ENCODE measurements at regions not wholly inside any gene's neighbourhood (a gene's known extent, or its start where the extent isn't known, plus 50 kb on each side); places are given as distances from the start of the nearest gene placed in this dataset.

GRCh38 chr1:63010913-63011660 is 227.2 kb downstream of the ATG4C start:
- H3K4me3 ChIP-seq: no peak overlapping the region
- no peak overlapping the region for H3K27ac ChIP-seq
- H3K4me2 ChIP-seq: no peak overlapping the region
- WGBS (ENCODE audit: low lambda C conversion rate, missing lambda C conversion rate): 77% methylated on average over 8 of the region's 8 CpGs
- no peaks in the 10 kb centered on the region for H3K4me1 ChIP-seq (ENCODE audit: insufficient read depth)
- H3K9me2 ChIP-seq (replicated peaks; ENCODE audit: insufficient read depth): no peaks in the 10 kb centered on the region
- no peaks in the 10 kb centered on the region for H3K36me3 ChIP-seq (replicated peaks; ENCODE audit: insufficient read depth, low read depth)
- no peak for DNase-seq (ENCODE audit: low spot score)
- H3K79me2 ChIP-seq: no peaks in the 10 kb centered on the region
- TF ChIP-seq EZH2 (IDR thresholded peaks at IDR 0.05; ENCODE audit: borderline replicate concordance): no peak
- TF ChIP-seq EZH2phosphoT487 (IDR thresholded peaks at IDR 0.05; ENCODE audit: low read depth, severe bottlenecking, unreplicated experiment): no peak
- TF ChIP-seq CTCF (IDR thresholded peaks at IDR 0.05; ENCODE audit: poor library complexity): no peak
- no peaks in the 10 kb centered on the region for H3K27me3 ChIP-seq
- H4K20me1 ChIP-seq (ENCODE audit: insufficient read depth, poor library complexity, severe bottlenecking): no peaks in the 10 kb centered on the region
- H3K9me3 ChIP-seq (ENCODE audit: low read depth): no peaks in the 10 kb centered on the region
- H2AFZ ChIP-seq: no peak overlapping the region

GRCh38 chr1:63012339-63012738 is 228.4 kb downstream of the ATG4C start:
- H3K27me3 ChIP-seq: no peaks in the 10 kb centered on the region
- H3K4me1 ChIP-seq (ENCODE audit: insufficient read depth): no peaks in the 10 kb centered on the region
- H3K9me3 ChIP-seq (ENCODE audit: low read depth): no peaks in the 10 kb centered on the region
- no peak overlapping the region for H3K4me3 ChIP-seq
- 76% methylated on average over 6 of the region's 6 CpGs for WGBS (ENCODE audit: low lambda C conversion rate, missing lambda C conversion rate)
- H4K20me1 ChIP-seq (ENCODE audit: insufficient read depth, poor library complexity, severe bottlenecking): no peaks in the 10 kb centered on the region
- H3K9me2 ChIP-seq (replicated peaks; ENCODE audit: insufficient read depth): no peaks in the 10 kb centered on the region
- H3K79me2 ChIP-seq: no peaks in the 10 kb centered on the region
- no peaks in the 10 kb centered on the region for H3K36me3 ChIP-seq (replicated peaks; ENCODE audit: insufficient read depth, low read depth)
- H3K27ac ChIP-seq: no peak overlapping the region
- no peak for DNase-seq (ENCODE audit: low spot score)
- no peak overlapping the region for H3K4me2 ChIP-seq
- no peak overlapping the region for H2AFZ ChIP-seq
- TF ChIP-seq EZH2 (IDR thresholded peaks at IDR 0.05; ENCODE audit: borderline replicate concordance): no peak

- no peaks in the 10 kb centered on the region for H3K27me3 ChIP-seq
- no peak overlapping the region for H3K4me3 ChIP-seq
- no peak overlapping the region for H3K27ac ChIP-seq
- no peaks in the 10 kb centered on the region for H4K20me1 ChIP-seq (ENCODE audit: insufficient read depth, poor library complexity, severe bottlenecking)
- TF ChIP-seq EZH2 (IDR thresholded peaks at IDR 0.05; ENCODE audit: borderline replicate concordance) (no peak), EZH2phosphoT487 (IDR thresholded peaks at IDR 0.05; ENCODE audit: low read depth, severe bottlenecking, unreplicated experiment) (no peak), CTCF (IDR thresholded peaks at IDR 0.05; ENCODE audit: poor library complexity) (no peak)
- H3K9me2 ChIP-seq (replicated peaks; ENCODE audit: insufficient read depth): no peaks in the 10 kb centered on the region
- WGBS (ENCODE audit: low lambda C conversion rate, missing lambda C conversion rate): 81% methylated on average over 2 of the region's 2 CpGs
- DNase-seq (ENCODE audit: low spot score): no peak
- H3K36me3 ChIP-seq (replicated peaks; ENCODE audit: insufficient read depth, low read depth): no peaks in the 10 kb centered on the region
- H2AFZ ChIP-seq: no peak overlapping the region
- no peaks in the 10 kb centered on the region for H3K4me1 ChIP-seq (ENCODE audit: insufficient read depth)
- H3K4me2 ChIP-seq: no peak overlapping the region
- no peaks in the 10 kb centered on the region for H3K9me3 ChIP-seq (ENCODE audit: low read depth)
- no peaks in the 10 kb centered on the region for H3K79me2 ChIP-seq
Measured at GRCh38 chr1:63014267-63014666, 230.3 kb downstream of the ATG4C start.

- Histone ChIP-seq H3K9me2 (replicated peaks; ENCODE audit: insufficient read depth) (no peaks in the 10 kb centered on the region), H3K79me2 (no peaks in the 10 kb centered on the region), H3K4me1 (ENCODE audit: insufficient read depth) (no peaks in the 10 kb centered on the region), H3K27ac (no peak overlapping the region), H3K4me2 (no peak overlapping the region), H3K36me3 (replicated peaks; ENCODE audit: insufficient read depth, low read depth) (no peaks in the 10 kb centered on the region), H2AFZ (no peak overlapping the region), H3K4me3 (no peak overlapping the region), H3K9me3 (ENCODE audit: low read depth) (no peaks in the 10 kb centered on the region), H3K27me3 (no peaks in the 10 kb centered on the region), H4K20me1 (ENCODE audit: insufficient read depth, poor library complexity, severe bottlenecking) (no peaks in the 10 kb centered on the region)
- DNase-seq (ENCODE audit: low spot score): no peak
- no peak for TF ChIP-seq CTCF (IDR thresholded peaks at IDR 0.05; ENCODE audit: poor library complexity)
- no peak for TF ChIP-seq EZH2phosphoT487 (IDR thresholded peaks at IDR 0.05; ENCODE audit: low read depth, severe bottlenecking, unreplicated experiment)
- no peak for TF ChIP-seq EZH2 (IDR thresholded peaks at IDR 0.05; ENCODE audit: borderline replicate concordance)
- WGBS (ENCODE audit: low lambda C conversion rate, missing lambda C conversion rate): 18% methylated on average over 2 of the region's 2 CpGs
Measured at GRCh38 chr1:63022319-63022718, 238.4 kb downstream of the ATG4C start.
